GM12891 (cell line): ENCODE measurements at regions not wholly inside any gene's neighbourhood (a gene's known extent, or its start where the extent isn't known, plus 50 kb on each side); places are given as distances from the start of the nearest gene placed in this dataset.

Source experiments
- POLR2A ChIP-seq: IDR thresholded peaks from 2 replicates; pipeline ENCODE4 v1.6.1; 2011; ENCODE audit warnings: low read depth, low read length, control low read depth
- POLR2AphosphoS5 ChIP-seq: IDR thresholded peaks from 2 replicates; pipeline ENCODE4 v1.6.1; 2011; ENCODE audit warnings: low read depth, low read length, control low read depth

GRCh38 chr11:121898903-121899302 lies 217.1 kb downstream of the BLID start:
- TF ChIP-seq POLR2AphosphoS5 (no peak), POLR2A (no peak)
